Activated CD4-positive, alpha-beta T cell treated with anti-CD3 and anti-CD28 coated beads, Interleukin-2, amount 10 ng/mL, durations not matched to agents 7 days and 5 days (primary cell): ENCODE measurements at regions not wholly inside any gene's neighbourhood (a gene's known extent, or its start where the extent isn't known, plus 50 kb on each side); places are given as distances from the start of the nearest gene placed in this dataset.
"Not testable (repeated sequence)": the region's sequence is repeated elsewhere in the genome, so short reads cannot be mapped to it uniquely, and the experiment has no call there.

Experiments used
- CTCF ChIA-PET: fragments of 350-600 bp; sonication (Branson Sonifier 250); formaldehyde crosslinking; loops from one replicate; lab custom pipeline; 2021; ENCODE audit warnings: antibody characterized with exemption; lab: Charles Lee
- POLR2A ChIA-PET: fragments of 350-600 bp; sonication (Branson Sonifier 250); formaldehyde crosslinking; loops from one replicate; lab custom pipeline; 2021; ENCODE audit warnings: antibody characterized with exemption; lab: Charles Lee
- DNase-seq: peaks from one replicate; pipeline ENCODE4 v3.0.0-alpha.2; 2020
- H3K27ac Mint-ChIP-seq: one replicate; pipeline ENCODE4 v1.8.0; 2021; ENCODE audit warnings: mild to moderate bottlenecking, moderate library complexity, mixed read lengths
- H3K27me3 Mint-ChIP-seq: one replicate; pipeline ENCODE4 v1.8.0; 2021; ENCODE audit warnings: mixed read lengths
- H3K36me3 Mint-ChIP-seq: one replicate; pipeline ENCODE4 v1.8.0; 2021; ENCODE audit warnings: low read depth, mixed read lengths
- H3K4me1 Mint-ChIP-seq: one replicate; pipeline ENCODE4 v1.8.0; 2021; ENCODE audit warnings: mixed read lengths
- H3K4me3 Mint-ChIP-seq: one replicate; pipeline ENCODE4 v1.8.0; 2021; ENCODE audit warnings: mild to moderate bottlenecking, moderate library complexity, mixed read lengths
- H3K9me3 Mint-ChIP-seq: one replicate; pipeline ENCODE4 v1.8.0; 2021; ENCODE audit warnings: mixed read lengths

- Mint-ChIP-seq H3K9me3 (peaks cover 13% of the 10 kb centered on the region), H3K4me3 (no peak overlapping the region), H3K27ac (no peak overlapping the region), H3K4me1 (no peaks in the 10 kb centered on the region), H3K27me3 (peaks cover 19% of the 10 kb centered on the region), H3K36me3 (peaks cover 1% of the 10 kb centered on the region)
- CTCF ChIA-PET: no interaction called here
- DNase-seq: no peak
- POLR2A ChIA-PET: no interaction called here
Observed at GRCh38 chr9:6160579-6160978, 55.0 kb upstream of the IL33 start.

- Mint-ChIP-seq H3K36me3 (no peaks in the 10 kb centered on the region), H3K27ac (no peak overlapping the region), H3K27me3 (peaks cover 29% of the 10 kb centered on the region), H3K9me3 (no peaks in the 10 kb centered on the region), H3K4me3 (no peak overlapping the region), H3K4me1 (no peaks in the 10 kb centered on the region)
- ChIA-PET POLR2A (no interaction called here), CTCF (no interaction called here)
- DNase-seq: no peak
Observed at GRCh38 chr9:6153425-6153824, 62.2 kb upstream of the IL33 start.

DNA sequence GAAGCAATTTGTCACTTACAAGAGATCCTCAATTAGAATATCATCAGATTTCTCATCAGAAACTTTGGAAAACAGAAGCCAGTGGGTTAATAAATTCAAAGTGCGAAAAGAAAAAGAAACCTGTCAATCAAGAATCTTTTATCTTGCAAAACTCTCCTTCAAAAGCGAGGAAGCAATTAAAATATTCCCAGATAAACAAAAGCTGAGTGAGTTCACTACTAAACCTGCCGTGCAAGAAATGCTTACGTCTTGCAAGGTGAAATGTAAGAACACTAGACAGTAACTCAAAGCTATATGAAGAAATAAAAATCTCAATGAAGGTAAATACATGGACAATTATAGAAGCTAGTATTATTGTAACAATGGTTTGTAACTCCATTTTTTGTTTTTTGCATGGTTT lies 62.8 kb upstream of the IL33 start:
- no peaks in the 10 kb centered on the region for H3K36me3 Mint-ChIP-seq
- no peak for DNase-seq

GRCh38 chr9:6150483-6150882 lies 65.1 kb upstream of the IL33 start:
- ChIA-PET CTCF (no interaction called here), POLR2A (no interaction called here)
- DNase-seq: no peak
- Mint-ChIP-seq H3K27me3 (peaks cover 14% of the 10 kb centered on the region), H3K27ac (no peak overlapping the region), H3K36me3 (no peaks in the 10 kb centered on the region), H3K4me3 (no peak overlapping the region), H3K9me3 (no peaks in the 10 kb centered on the region), H3K4me1 (no peaks in the 10 kb centered on the region)

More for the DNA sequence above, 62.8 kb upstream of the IL33 start:
- Mint-ChIP-seq H3K27ac (no peak overlapping the region), H3K9me3 (no peaks in the 10 kb centered on the region), H3K4me1 (no peaks in the 10 kb centered on the region), H3K4me3 (no peak overlapping the region), H3K27me3 (peaks cover 29% of the 10 kb centered on the region)
- POLR2A ChIA-PET: no interaction called here
- CTCF ChIA-PET: no interaction called here

DNA sequence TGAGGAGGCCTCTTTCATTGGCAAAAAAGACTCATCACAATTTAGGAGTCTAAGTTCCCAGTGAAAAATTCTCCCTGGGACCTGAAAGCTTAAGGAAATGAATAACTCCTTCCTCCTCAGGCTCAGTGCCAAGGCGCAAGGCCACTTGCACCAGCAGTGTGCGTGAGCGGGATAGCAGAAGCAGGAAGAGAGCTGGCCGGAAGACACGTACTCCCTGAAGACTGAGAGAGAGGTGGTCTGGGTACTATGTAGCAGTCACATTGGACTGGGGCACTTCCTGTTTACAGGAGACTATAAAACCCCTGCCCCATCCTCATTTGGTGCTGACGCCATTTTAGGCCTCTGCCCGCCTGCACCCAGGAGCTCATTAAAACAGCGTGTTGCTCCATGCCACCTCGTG lies 66.3 kb upstream of the IL33 start:
- POLR2A ChIA-PET: no interaction called here
- CTCF ChIA-PET: no interaction called here
- Mint-ChIP-seq H3K4me1 (no peaks in the 10 kb centered on the region), H3K27ac (no peak overlapping the region), H3K36me3 (no peaks in the 10 kb centered on the region), H3K27me3 (peaks cover 14% of the 10 kb centered on the region), H3K9me3 (no peaks in the 10 kb centered on the region), H3K4me3 (no peak overlapping the region)
- no peak for DNase-seq

DNA sequence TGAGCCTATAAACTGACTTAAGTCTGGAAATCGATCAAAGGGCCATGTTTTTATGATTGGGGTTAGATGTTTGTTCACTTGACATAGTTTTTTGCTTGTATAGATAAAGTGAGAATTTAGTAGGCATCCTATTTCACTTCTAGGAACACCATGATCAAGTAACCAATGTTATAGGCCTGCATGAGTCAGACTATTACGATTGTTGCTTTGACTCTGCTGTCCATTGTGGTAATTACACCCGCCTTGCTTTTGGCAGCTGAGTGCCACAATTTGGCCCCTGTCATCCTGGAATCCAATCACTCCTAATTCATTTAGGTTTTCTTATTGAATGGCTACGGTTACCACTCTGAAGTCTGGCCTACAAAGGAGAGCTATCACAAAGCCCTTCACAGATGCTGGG lies 67.8 kb upstream of the IL33 start:
- peaks cover 11% of the 10 kb centered on the region for H3K27me3 Mint-ChIP-seq
- H3K4me3 Mint-ChIP-seq: no peak overlapping the region
- no peaks in the 10 kb centered on the region for H3K36me3 Mint-ChIP-seq
- ChIA-PET CTCF (no interaction called here), POLR2A (no interaction called here)
- DNase-seq: no peak
- H3K9me3 Mint-ChIP-seq: no peaks in the 10 kb centered on the region
- H3K27ac Mint-ChIP-seq: no peak overlapping the region
- no peaks in the 10 kb centered on the region for H3K4me1 Mint-ChIP-seq

GRCh38 chr9:6144947-6145346 lies 70.7 kb upstream of the IL33 start:
- Mint-ChIP-seq H3K36me3 (no peaks in the 10 kb centered on the region), H3K27ac (no peak overlapping the region), H3K4me3 (no peak overlapping the region), H3K4me1 (no peaks in the 10 kb centered on the region), H3K27me3 (no peaks in the 10 kb centered on the region), H3K9me3 (no peaks in the 10 kb centered on the region)
- ChIA-PET CTCF (no interaction called here), POLR2A (no interaction called here)
- DNase-seq: no peak

DNA sequence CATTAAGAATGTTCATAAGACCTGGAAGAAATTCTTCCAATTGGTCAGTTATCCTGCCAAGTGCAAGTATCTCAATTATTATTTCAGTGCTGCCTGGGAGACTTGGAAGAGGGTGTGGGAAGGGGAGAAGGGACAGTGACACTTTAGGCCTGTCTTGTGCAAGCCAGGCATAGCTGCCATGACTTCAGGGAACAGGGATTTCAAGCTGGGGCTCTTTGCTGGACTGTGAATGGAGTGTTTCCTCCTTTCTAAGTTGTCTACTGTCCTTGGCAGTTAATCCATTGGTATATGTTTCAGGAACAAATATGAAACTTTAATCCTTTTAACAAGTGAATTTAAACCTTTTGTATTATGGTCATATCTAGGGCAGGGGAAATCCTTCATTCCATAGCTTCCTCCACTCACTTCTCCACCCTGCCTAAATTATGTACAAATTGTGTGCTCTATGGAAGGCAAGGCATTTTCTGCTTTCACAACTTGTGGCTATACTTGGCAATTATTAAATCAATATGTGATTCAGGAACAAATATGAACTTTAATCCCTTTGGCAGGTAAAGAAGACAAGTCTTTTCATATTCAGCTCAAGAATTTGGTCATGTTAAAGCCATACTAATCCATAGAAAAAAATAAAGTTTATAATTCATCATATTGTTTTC lies 72.7 kb upstream of the IL33 start:
- no peak overlapping the region for H3K27ac Mint-ChIP-seq
- CTCF ChIA-PET: interaction anchor here (0.5 kb wide), 1 partner anchor 354 kb away, joined by 3 read pairs; no protein-coding TSS in a partner anchor
- POLR2A ChIA-PET: no interaction called here

DNA sequence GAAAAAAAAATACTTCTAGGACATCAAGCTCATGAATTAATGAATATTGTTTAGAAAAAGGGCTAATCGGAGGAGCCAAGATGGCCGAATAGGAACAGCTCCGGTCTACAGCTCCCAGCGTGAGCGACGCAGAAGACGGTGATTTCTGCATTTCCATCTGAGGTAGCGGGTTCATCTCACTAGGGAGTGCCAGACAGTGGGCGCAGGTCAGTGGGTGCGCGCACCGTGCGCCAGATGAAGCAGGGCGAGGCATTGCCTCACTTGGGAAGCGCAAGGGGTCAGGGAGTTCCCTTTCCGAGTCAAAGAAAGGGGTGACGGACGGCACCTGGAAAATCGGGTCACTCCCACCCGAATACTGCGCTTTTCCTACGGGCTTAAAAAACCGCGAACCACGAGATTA lies 79.8 kb upstream of the IL33 start:
- H3K27ac Mint-ChIP-seq: peak overlapping the region; percentile 13
- CTCF ChIA-PET, H3K36me3 Mint-ChIP-seq, H3K9me3 Mint-ChIP-seq, H3K4me1 Mint-ChIP-seq, H3K27me3 Mint-ChIP-seq, DNase-seq, H3K4me3 Mint-ChIP-seq, POLR2A ChIA-PET: not testable (repeated sequence)

More for the DNA sequence above, 72.7 kb upstream of the IL33 start:
- DNase-seq: no peak
- no peaks in the 10 kb centered on the region for H3K4me1 Mint-ChIP-seq
- no peaks in the 10 kb centered on the region for H3K27me3 Mint-ChIP-seq
- H3K4me3 Mint-ChIP-seq: no peak overlapping the region
- H3K36me3 Mint-ChIP-seq: no peaks in the 10 kb centered on the region
- no peaks in the 10 kb centered on the region for H3K9me3 Mint-ChIP-seq

DNA sequence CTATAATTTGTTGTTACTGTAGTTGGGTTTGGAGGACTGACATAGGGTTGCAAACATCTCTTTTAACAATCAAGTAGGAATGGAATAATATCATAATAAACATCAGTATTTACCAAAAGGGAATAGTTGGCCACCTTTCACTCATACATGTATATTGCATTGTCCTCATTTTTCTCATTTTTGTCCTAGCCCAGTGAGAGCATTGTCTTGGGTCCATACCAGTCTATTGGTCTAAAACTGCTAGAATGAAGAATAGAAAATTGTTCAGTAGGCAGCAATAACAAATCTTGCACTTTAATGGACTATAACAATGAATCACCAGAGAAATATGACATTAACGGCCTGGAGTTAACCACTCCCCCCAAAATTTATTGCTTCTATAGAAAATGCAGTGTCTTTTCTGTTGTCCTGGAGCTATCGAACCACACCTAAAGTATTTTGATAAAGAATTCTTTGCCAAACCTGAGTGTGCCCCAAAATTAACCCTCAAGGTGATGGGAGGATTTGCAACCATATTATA lies 80.9 kb upstream of the IL33 start:
- peaks cover 16% of the 10 kb centered on the region for H3K27me3 Mint-ChIP-seq
- POLR2A ChIA-PET: no interaction called here
- peaks cover 8% of the 10 kb centered on the region for H3K4me1 Mint-ChIP-seq
- no peak overlapping the region for H3K27ac Mint-ChIP-seq
- H3K9me3 Mint-ChIP-seq: no peaks in the 10 kb centered on the region
- no peaks in the 10 kb centered on the region for H3K36me3 Mint-ChIP-seq
- no peak overlapping the region for H3K4me3 Mint-ChIP-seq
- CTCF ChIA-PET: no interaction called here
- DNase-seq: no peak

- Mint-ChIP-seq H3K4me1 (peaks cover 8% of the 10 kb centered on the region), H3K9me3 (no peaks in the 10 kb centered on the region), H3K27ac (no peak overlapping the region), H3K36me3 (no peaks in the 10 kb centered on the region), H3K4me3 (no peak overlapping the region), H3K27me3 (peaks cover 20% of the 10 kb centered on the region)
- DNase-seq: no peak
- POLR2A ChIA-PET: no interaction called here
- CTCF ChIA-PET: no interaction called here
Observed at GRCh38 chr9:6133346-6134063, 82.1 kb upstream of the IL33 start.

- Mint-ChIP-seq H3K27me3 (peaks cover 21% of the 10 kb centered on the region), H3K27ac (no peak overlapping the region), H3K9me3 (no peaks in the 10 kb centered on the region), H3K4me1 (peaks cover 8% of the 10 kb centered on the region), H3K36me3 (no peaks in the 10 kb centered on the region), H3K4me3 (no peak overlapping the region)
- ChIA-PET CTCF (no interaction called here), POLR2A (no interaction called here)
- no peak for DNase-seq
Observed at GRCh38 chr9:6132650-6133049, 83.0 kb upstream of the IL33 start.

DNA sequence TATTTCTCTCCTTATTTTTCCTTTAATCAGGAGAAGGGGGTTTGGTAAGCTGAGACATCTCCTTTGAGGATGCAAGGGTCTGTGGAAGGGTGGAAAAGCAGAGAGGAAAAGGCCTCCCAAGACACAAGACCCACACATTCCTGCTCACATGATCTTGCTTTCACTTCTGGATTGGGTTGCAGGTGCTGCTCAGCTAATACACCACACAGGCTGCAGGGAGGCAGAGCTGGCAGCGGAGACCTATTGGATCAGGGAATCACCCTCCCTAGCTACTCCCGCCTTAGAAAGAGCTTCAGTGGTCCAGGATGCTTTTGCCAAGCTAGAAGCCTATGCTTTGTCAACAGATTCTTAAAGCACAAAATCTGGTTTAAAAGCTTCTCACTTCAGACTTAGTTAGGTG lies 87.6 kb upstream of the IL33 start:
- ChIA-PET POLR2A (interaction anchor here (0.6 kb wide), 1 partner anchor 1086 kb away, joined by 4 read pairs; no protein-coding TSS in a partner anchor), CTCF (interaction anchor here (0.8 kb wide), 1 partner anchor 33 kb away, joined by 3 read pairs; no protein-coding TSS in a partner anchor)
- no peaks in the 10 kb centered on the region for H3K36me3 Mint-ChIP-seq
- peaks cover 28% of the 10 kb centered on the region for H3K27me3 Mint-ChIP-seq
- H3K27ac Mint-ChIP-seq: no peak overlapping the region
- DNase-seq: no peak
- no peaks in the 10 kb centered on the region for H3K9me3 Mint-ChIP-seq
- no peak overlapping the region for H3K4me3 Mint-ChIP-seq
- no peaks in the 10 kb centered on the region for H3K4me1 Mint-ChIP-seq
